Thyroid gland (tissue), 4 donors: ENCODE measurements at regions not wholly inside any gene's neighbourhood (a gene's known extent, or its start where the extent isn't known, plus 50 kb on each side); places are given as distances from the start of the nearest gene placed in this dataset. TPM values are rescaled to one million over a fixed set of nuclear protein-coding genes. Genes with fewer than 3 reads are reported as not detected.

ENCODE experiments used
- DNase-seq, 2 donors: peaks; one replicate each; pipeline ENCODE4 v3.0.0-alpha.2; 2019
- H3K27ac ChIP-seq, 3 donors: fragments of 200-600 bp; sonication (generic); 1 replicate in 2 of 3; 2 replicates in 1 of 3; pipeline ENCODE4 v1.5.1; 2016 to 2019; ENCODE audit warnings: mild to moderate bottlenecking in 1 of 3, moderate library complexity in 1 of 3
- H3K27me3 ChIP-seq: fragments of 200-600 bp; sonication (generic); one replicate; pipeline ENCODE4 v1.5.1; 2019
- H3K36me3 ChIP-seq, 2 donors: fragments of 200-600 bp; sonication (generic); one replicate each; pipeline ENCODE4 v1.5.1; 2016 to 2019
- H3K4me1 ChIP-seq, 2 donors: fragments of 200-600 bp; sonication (generic); one replicate each; pipeline ENCODE4 v1.5.1; 2017 to 2019
- H3K4me3 ChIP-seq, 3 donors: fragments of 200-600 bp; sonication (generic); replicated peaks in 1 of 3; 1 replicate in 2 of 3; 2 replicates in 1 of 3; pipeline ENCODE4 v1.5.1; 2016; ENCODE audit warnings: mild to moderate bottlenecking in 1 of 3
- H3K9me3 ChIP-seq: fragments of 200-600 bp; sonication (generic); one replicate; pipeline ENCODE4 v1.5.1; 2017
- POLR2A ChIP-seq, 2 donors: fragments of 450-650 bp; IDR thresholded peaks; one replicate each; pipeline ENCODE4 v1.6.1; 2017; ENCODE audit warnings: antibody characterized with exemption in 2 of 2, mild to moderate bottlenecking in 2 of 2, moderate library complexity in 1 of 2
- WGBS, 2 donors: methylation state at CpG; one replicate each; pipeline ENCODE4 v1.1.5; 2017; 5-methylcytosine and 5-hydroxymethylcytosine counted together
- intact Hi-C: fragments of 100-400 bp; cut with DNase I; formaldehyde crosslinking; loops from one replicate; pipeline ENCODE4 v1.15.1; 2023
- small RNA-seq: library from RNA; depleted of rRNA; stranded (forward); fragments of <200 nt; gene quantifications from one replicate; pipeline ENCODE3, GENCODE V24; 2016
- TF ChIP-seq, protein P1 (sequence below), 6 experiments: fragments of 200-600 bp in 3 of 6; fragments of 450-650 bp in 3 of 6; sonication (generic) in 3 of 6; IDR thresholded peaks; one replicate each; pipeline ENCODE4 v1.5.1; 2016 to 2019; ENCODE audit warnings: antibody characterized with exemption in 6 of 6, mild to moderate bottlenecking in 2 of 6, inconsistent platforms in 1 of 6, moderate library complexity in 1 of 6

DNA sequence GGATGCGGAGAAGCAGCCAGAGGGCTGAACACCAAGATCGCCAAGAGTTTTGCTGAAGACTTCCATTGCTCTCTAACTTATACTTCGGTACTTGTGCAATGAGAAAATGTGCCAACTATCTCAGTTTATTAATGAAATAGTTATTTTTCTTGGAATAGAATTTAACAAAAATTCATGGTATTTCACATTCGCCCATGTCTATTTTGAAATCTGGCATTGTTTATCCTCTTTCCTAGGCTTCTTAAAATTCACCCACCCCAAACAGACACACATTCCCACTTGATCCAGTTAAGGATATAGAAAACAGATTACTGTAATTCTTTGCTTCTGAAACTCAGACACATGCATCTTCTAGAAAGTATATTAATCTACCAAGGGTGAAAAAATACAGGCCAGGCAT is 56.3 kb upstream of the ADAMTS5 start:
- intact Hi-C loops = no loop called here
- no peaks in the 10 kb centered on the region for H3K36me3 ChIP-seq
- no peaks in the 10 kb centered on the region for H3K4me1 ChIP-seq
- no peak overlapping the region for H3K27ac ChIP-seq
- no peaks in the 10 kb centered on the region for H3K27me3 ChIP-seq
- H3K4me3 ChIP-seq = no peak overlapping the region
- WGBS, 2 donors = 91 to 92% methylated on average over 4 of the region's 4 CpGs
- no peaks in the 10 kb centered on the region for H3K9me3 ChIP-seq
- no peak for DNase-seq
- no peak for TF ChIP-seq POLR2A (IDR thresholded peaks at IDR 0.05)
- TF ChIP-seq, protein P1, sequence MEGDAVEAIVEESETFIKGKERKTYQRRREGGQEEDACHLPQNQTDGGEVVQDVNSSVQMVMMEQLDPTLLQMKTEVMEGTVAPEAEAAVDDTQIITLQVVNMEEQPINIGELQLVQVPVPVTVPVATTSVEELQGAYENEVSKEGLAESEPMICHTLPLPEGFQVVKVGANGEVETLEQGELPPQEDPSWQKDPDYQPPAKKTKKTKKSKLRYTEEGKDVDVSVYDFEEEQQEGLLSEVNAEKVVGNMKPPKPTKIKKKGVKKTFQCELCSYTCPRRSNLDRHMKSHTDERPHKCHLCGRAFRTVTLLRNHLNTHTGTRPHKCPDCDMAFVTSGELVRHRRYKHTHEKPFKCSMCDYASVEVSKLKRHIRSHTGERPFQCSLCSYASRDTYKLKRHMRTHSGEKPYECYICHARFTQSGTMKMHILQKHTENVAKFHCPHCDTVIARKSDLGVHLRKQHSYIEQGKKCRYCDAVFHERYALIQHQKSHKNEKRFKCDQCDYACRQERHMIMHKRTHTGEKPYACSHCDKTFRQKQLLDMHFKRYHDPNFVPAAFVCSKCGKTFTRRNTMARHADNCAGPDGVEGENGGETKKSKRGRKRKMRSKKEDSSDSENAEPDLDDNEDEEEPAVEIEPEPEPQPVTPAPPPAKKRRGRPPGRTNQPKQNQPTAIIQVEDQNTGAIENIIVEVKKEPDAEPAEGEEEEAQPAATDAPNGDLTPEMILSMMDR (IDR thresholded peaks at IDR 0.05) = no peak

GRCh38 chr21:27021801-27022200 is 54.9 kb upstream of the ADAMTS5 start:
- no peak overlapping the region for H3K4me3 ChIP-seq
- no peaks in the 10 kb centered on the region for H3K4me1 ChIP-seq
- TF ChIP-seq, protein P1 (IDR thresholded peaks at IDR 0.05) = no peak
- no peak for TF ChIP-seq POLR2A (IDR thresholded peaks at IDR 0.05)
- H3K27me3 ChIP-seq = no peaks in the 10 kb centered on the region
- 73 to 92% methylated on average over 1 of the region's 1 CpG for WGBS, 2 donors
- no peaks in the 10 kb centered on the region for H3K36me3 ChIP-seq
- no peak overlapping the region for H3K27ac ChIP-seq
- intact Hi-C loops = no loop called here
- DNase-seq = no peak
- no peaks in the 10 kb centered on the region for H3K9me3 ChIP-seq

GRCh38 chr21:27021046-27021445 is 54.2 kb upstream of the ADAMTS5 start:
- H3K27me3 ChIP-seq = no peaks in the 10 kb centered on the region
- H3K4me3 ChIP-seq = no peak overlapping the region
- H3K36me3 ChIP-seq = no peaks in the 10 kb centered on the region
- H3K9me3 ChIP-seq = no peaks in the 10 kb centered on the region
- intact Hi-C loops = no loop called here
- no peak for DNase-seq
- no peaks in the 10 kb centered on the region for H3K4me1 ChIP-seq
- WGBS, 2 donors = 89 to 99% methylated on average over 1 of the region's 1 CpG
- TF ChIP-seq, protein P1 (IDR thresholded peaks at IDR 0.05) = no peak
- no peak for TF ChIP-seq POLR2A (IDR thresholded peaks at IDR 0.05)
- no peak overlapping the region for H3K27ac ChIP-seq

GRCh38 chr21:27017246-27017645 is 50.4 kb upstream of the ADAMTS5 start:
- Histone ChIP-seq H3K27me3 (no peaks in the 10 kb centered on the region), H3K4me3 (no peak overlapping the region), H3K36me3 (no peaks in the 10 kb centered on the region), H3K27ac (no peak overlapping the region), H3K9me3 (no peaks in the 10 kb centered on the region), H3K4me1 (no peaks in the 10 kb centered on the region)
- intact Hi-C loops = no loop called here
- TF ChIP-seq POLR2A (IDR thresholded peaks at IDR 0.05) = no peak
- TF ChIP-seq, protein P1 (IDR thresholded peaks at IDR 0.05) = no peak
- WGBS, 2 donors = 90 to 95% methylated on average over 4 of the region's 4 CpGs
- DNase-seq = no peak

Small RNA genes lying in the stretch of these regions (small RNA-seq; reads per million reads assigned to genes)
- gene NCSTNP1 (not detected), gene RF00026 (not detected)
